ENCODE measurements at regions not wholly inside any gene's neighbourhood (a gene's known extent, or its start where the extent isn't known, plus 50 kb on each side); places are given as distances from the start of the nearest gene placed in this dataset.
A peak's percentile ranks its signal among the peaks of the same experiment; 100 is the strongest.

DNA sequence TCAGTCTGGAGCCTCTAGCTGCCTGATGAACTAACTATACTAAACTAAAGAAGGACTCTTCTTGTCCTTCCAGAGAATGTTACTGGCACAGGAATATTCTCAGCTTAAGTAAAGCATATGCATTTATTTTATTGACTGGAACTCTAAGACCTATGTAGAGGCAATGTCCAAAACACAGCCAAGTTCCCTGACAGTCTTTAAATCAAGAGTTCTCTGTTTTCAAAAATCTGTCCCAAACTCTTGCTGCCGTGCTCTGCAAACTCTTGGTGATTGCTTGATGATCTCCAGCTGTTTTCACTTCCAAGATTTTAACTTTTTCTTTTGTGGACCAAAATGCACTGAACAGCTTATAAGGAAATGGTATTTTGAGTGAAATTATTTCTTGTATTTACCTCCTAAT lies 67.5 kb upstream of the DAAM1 start:
- intact Hi-C loops (cut with micrococcal nuclease), result loop anchor here (5.0 to 10.0 kb wide), 2 partner anchors 1014 to 1064 kb away; no protein-coding TSS in a partner anchor
- Mint-ChIP-seq H3K36me3 (ENCODE audit: insufficient read depth, unreplicated experiment) (no peaks in the 10 kb centered on the region), H3K4me3 (ENCODE audit: unreplicated experiment) (no peak overlapping the region), H3K27me3 (ENCODE audit: insufficient read depth, unreplicated experiment) (peaks cover 44% of the 10 kb centered on the region), H3K4me1 (ENCODE audit: insufficient read depth, unreplicated experiment) (peaks cover 4% of the 10 kb centered on the region), H3K27ac (ENCODE audit: low read depth, unreplicated experiment) (no peak overlapping the region), H3K9me3 (ENCODE audit: unreplicated experiment) (no peaks in the 10 kb centered on the region)
- CTCF ChIA-PET, result interaction anchor here (0.6 to 3.0 kb wide), 7 partner anchors 43 to 588 kb away, joined by 3 to 13 read pairs (median 4); no protein-coding TSS in a partner anchor
- POLR2A ChIA-PET, result interaction anchor here (0.7 kb wide), 1 partner anchor 217 kb away, joined by 4 read pairs; no protein-coding TSS in a partner anchor
- DNase-seq (ENCODE audit: unreplicated experiment), result no peak
- TF ChIP-seq, protein P1, sequence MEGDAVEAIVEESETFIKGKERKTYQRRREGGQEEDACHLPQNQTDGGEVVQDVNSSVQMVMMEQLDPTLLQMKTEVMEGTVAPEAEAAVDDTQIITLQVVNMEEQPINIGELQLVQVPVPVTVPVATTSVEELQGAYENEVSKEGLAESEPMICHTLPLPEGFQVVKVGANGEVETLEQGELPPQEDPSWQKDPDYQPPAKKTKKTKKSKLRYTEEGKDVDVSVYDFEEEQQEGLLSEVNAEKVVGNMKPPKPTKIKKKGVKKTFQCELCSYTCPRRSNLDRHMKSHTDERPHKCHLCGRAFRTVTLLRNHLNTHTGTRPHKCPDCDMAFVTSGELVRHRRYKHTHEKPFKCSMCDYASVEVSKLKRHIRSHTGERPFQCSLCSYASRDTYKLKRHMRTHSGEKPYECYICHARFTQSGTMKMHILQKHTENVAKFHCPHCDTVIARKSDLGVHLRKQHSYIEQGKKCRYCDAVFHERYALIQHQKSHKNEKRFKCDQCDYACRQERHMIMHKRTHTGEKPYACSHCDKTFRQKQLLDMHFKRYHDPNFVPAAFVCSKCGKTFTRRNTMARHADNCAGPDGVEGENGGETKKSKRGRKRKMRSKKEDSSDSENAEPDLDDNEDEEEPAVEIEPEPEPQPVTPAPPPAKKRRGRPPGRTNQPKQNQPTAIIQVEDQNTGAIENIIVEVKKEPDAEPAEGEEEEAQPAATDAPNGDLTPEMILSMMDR (IDR thresholded peaks at IDR 0.05; ENCODE audit: unreplicated experiment), result no peak
- BruUV-seq (replicated peaks), result no TSS peak

DNA sequence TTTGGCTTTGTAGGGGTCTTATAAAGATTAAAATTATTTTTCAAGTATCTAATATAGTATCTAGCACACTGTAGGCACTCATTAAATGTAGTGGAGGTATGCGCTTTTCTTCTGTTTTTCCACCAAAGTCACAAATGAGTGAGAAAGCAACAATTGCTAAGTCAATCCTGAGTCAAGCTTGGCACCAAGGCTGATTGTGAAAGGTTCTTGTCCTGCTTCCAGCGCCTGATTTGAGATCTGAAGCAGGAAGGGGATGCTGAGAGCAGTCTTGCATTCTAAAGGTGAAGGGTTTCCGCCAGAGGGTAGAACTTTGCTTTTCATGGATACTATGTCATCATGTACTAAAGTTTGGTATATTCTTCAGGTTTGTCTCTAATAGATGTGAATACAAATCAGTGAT lies 64.9 kb upstream of the DAAM1 start:
- intact Hi-C loops (cut with micrococcal nuclease), result loop anchor here (5.0 to 10.0 kb wide), 2 partner anchors 1016 to 1061 kb away; no protein-coding TSS in a partner anchor
- POLR2A ChIA-PET, result interaction anchor here (0.6 to 1.1 kb wide), 3 partner anchors 321 to 586 kb away, joined by 3 to 4 read pairs (median 3); partner anchors contain the start of genes JKAMP and L3HYPDH
- CTCF ChIA-PET, result interaction anchor here (0.6 to 4.7 kb wide), 13 partner anchors 9 to 622 kb away, joined by 3 to 60 read pairs (median 7); partner anchors contain the start of gene DACT1

DNA sequence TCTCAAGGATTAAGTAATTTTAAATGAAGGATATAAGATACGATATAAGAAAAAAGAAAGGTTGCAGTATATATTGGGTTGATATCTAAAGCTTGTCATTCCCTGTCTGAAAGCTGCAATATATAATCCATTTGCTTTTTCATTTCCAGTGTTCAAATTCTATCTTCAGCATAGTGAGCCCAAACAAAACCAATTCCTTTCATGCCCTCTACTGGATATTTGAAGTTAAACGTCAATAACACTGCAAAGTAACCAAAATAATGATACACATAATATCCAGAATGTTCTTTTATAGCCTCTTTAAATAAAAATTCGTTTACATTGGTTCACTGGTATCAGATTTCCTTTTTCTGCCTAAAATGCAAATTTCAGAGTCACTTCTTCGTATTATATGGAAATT lies 64.5 kb upstream of the DAAM1 start:
- Mint-ChIP-seq H3K27me3 (ENCODE audit: insufficient read depth, unreplicated experiment) (peaks cover 39% of the 10 kb centered on the region), H3K4me1 (ENCODE audit: insufficient read depth, unreplicated experiment) (no peaks in the 10 kb centered on the region), H3K9me3 (ENCODE audit: unreplicated experiment) (no peaks in the 10 kb centered on the region), H3K27ac (ENCODE audit: low read depth, unreplicated experiment) (no peak overlapping the region), H3K4me3 (ENCODE audit: unreplicated experiment) (no peak overlapping the region), H3K36me3 (ENCODE audit: insufficient read depth, unreplicated experiment) (no peaks in the 10 kb centered on the region)
- CTCF ChIA-PET, result interaction anchor here (0.6 to 4.7 kb wide), 18 partner anchors 9 to 622 kb away, joined by 3 to 60 read pairs (median 6); partner anchors contain the start of gene DACT1
- intact Hi-C loops (cut with micrococcal nuclease), result loop anchor here (1.0 to 10.0 kb wide), 5 partner anchors 96 to 1061 kb away; no protein-coding TSS in a partner anchor
- DNase-seq (ENCODE audit: unreplicated experiment), result peak; percentile 30
- TF ChIP-seq, protein P1 (IDR thresholded peaks at IDR 0.05; ENCODE audit: unreplicated experiment), result peak; percentile 37
- POLR2A ChIA-PET, result interaction anchor here (0.6 to 1.1 kb wide), 4 partner anchors 320 to 623 kb away, joined by 3 to 4 read pairs (median 3); partner anchors contain the start of genes JKAMP and L3HYPDH
- no TSS peak for BruUV-seq (replicated peaks)

More for the DNA sequence above, 64.9 kb upstream of the DAAM1 start:
- no peak overlapping the region for H3K4me3 Mint-ChIP-seq (ENCODE audit: unreplicated experiment)
- H3K9me3 Mint-ChIP-seq (ENCODE audit: unreplicated experiment), result no peaks in the 10 kb centered on the region
- no peaks in the 10 kb centered on the region for H3K36me3 Mint-ChIP-seq (ENCODE audit: insufficient read depth, unreplicated experiment)
- no peaks in the 10 kb centered on the region for H3K4me1 Mint-ChIP-seq (ENCODE audit: insufficient read depth, unreplicated experiment)
- TF ChIP-seq, protein P1 (IDR thresholded peaks at IDR 0.05; ENCODE audit: unreplicated experiment), result no peak
- BruUV-seq (replicated peaks), result no TSS peak
- peak; percentile 38 for DNase-seq (ENCODE audit: unreplicated experiment)
- H3K27ac Mint-ChIP-seq (ENCODE audit: low read depth, unreplicated experiment), result no peak overlapping the region
- peaks cover 44% of the 10 kb centered on the region for H3K27me3 Mint-ChIP-seq (ENCODE audit: insufficient read depth, unreplicated experiment)

DNA sequence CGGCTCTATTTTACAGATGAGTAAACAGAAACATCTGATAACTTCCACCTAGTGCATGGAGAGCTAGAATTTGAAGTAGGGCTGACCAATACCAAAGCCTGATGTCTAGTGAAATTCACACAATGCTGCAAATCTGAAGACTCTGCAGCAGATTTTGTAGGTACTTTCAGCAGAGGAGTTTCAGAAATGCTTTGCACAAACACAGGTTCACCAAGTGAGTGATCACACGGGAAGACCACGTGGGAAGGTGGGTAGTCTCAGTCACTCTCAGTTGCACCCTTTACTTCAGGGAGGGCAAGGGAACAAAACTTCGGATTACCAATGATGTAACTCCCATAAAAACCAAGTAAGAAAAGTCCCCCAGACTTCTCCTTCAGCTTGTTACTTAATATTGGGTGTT lies 63.3 kb upstream of the DAAM1 start:
- DNase-seq (ENCODE audit: unreplicated experiment), result no peak

More for the DNA sequence above, 63.3 kb upstream of the DAAM1 start:
- Mint-ChIP-seq H3K9me3 (ENCODE audit: unreplicated experiment) (no peaks in the 10 kb centered on the region), H3K27me3 (ENCODE audit: insufficient read depth, unreplicated experiment) (peaks cover 28% of the 10 kb centered on the region), H3K36me3 (ENCODE audit: insufficient read depth, unreplicated experiment) (no peaks in the 10 kb centered on the region), H3K27ac (ENCODE audit: low read depth, unreplicated experiment) (no peak overlapping the region), H3K4me3 (ENCODE audit: unreplicated experiment) (no peak overlapping the region), H3K4me1 (ENCODE audit: insufficient read depth, unreplicated experiment) (no peaks in the 10 kb centered on the region)
- TF ChIP-seq, protein P1 (IDR thresholded peaks at IDR 0.05; ENCODE audit: unreplicated experiment), result no peak
- ChIA-PET CTCF (interaction anchor here (0.6 to 4.7 kb wide), 18 partner anchors 11 to 1059 kb away, joined by 3 to 60 read pairs (median 6); partner anchors contain the start of gene DACT1), POLR2A (interaction anchor here (0.8 kb wide), 1 partner anchor 384 kb away, joined by 3 read pairs; no protein-coding TSS in a partner anchor)
- intact Hi-C loops (cut with micrococcal nuclease), result loop anchor here (5.0 to 10.0 kb wide), 2 partner anchors 237 to 1060 kb away; no protein-coding TSS in a partner anchor
- no TSS peak for BruUV-seq (replicated peaks)

All from MCF 10A (cell line).